ENCODE measurements at regions not wholly inside any gene's neighbourhood (a gene's known extent, or its start where the extent isn't known, plus 50 kb on each side); places are given as distances from the start of the nearest gene placed in this dataset.

GRCh38 chr6:80679992-80680391 lies 573.5 kb downstream of the BCKDHB start:
- no peak for TF ChIP-seq EP300 (IDR thresholded peaks at IDR 0.05)
- no peak for TF ChIP-seq CTCF (IDR thresholded peaks at IDR 0.05)
- TF ChIP-seq MAX (IDR thresholded peaks at IDR 0.05), result no peak
- no peak for TF ChIP-seq HDAC2 (IDR thresholded peaks at IDR 0.05)
- no peak for TF ChIP-seq REST (IDR thresholded peaks at IDR 0.05)
- TF ChIP-seq RARB (CRISPR knock-in tag; IDR thresholded peaks at IDR 0.05), result no peak
- TF ChIP-seq RAD21 (conservative IDR thresholded peaks at IDR 0.05 in 1 of 2, IDR thresholded peaks at IDR 0.05 in 1 of 2), result no peak
- TF ChIP-seq POLR2A (IDR thresholded peaks at IDR 0.05; ENCODE audit: low read length), result no peak
- TF ChIP-seq CBX2 (IDR thresholded peaks at IDR 0.05; ENCODE audit: borderline replicate concordance, low read depth), result no peak
- TF ChIP-seq KDM1A (IDR thresholded peaks at IDR 0.05; ENCODE audit: low read depth), result no peak
